ENCODE measurements at regions not wholly inside any gene's neighbourhood (a gene's known extent, or its start where the extent isn't known, plus 50 kb on each side); places are given as distances from the start of the nearest gene placed in this dataset.
A peak's percentile ranks its signal among the peaks of the same experiment; 100 is the strongest.

DNA sequence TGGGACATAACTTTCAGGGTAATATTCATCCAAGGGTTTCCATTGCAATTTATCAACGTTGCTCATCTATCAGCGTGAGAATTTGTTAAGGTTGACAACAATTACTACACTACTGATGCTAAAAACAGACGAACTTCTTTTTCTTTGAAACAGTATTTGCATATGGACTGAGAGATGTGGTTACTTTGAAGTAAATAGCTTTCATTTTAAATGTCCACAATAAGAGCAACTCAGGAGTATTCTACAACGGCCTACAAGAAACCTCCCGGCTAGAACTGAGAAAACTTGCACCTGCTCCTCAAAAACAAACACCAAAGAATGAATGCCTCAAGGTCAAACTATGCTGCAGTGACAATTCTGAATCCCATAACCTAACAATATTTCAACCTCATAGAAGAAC lies 238.4 kb downstream of the IRS2 start:
- Mint-ChIP-seq H3K36me3 (no peaks in the 10 kb centered on the region), H3K9me3 (no peaks in the 10 kb centered on the region), H3K4me3 (no peak overlapping the region), H3K27ac (no peak overlapping the region), H3K4me1 (ENCODE audit: low read depth in 2 of 2) (no peaks in the 10 kb centered on the region), H3K27me3 (peaks cover 10 to 17% of the 10 kb centered on the region in 2 donors)
- ATAC-seq: no peak
- no peak for DNase-seq (ENCODE audit: low spot score)

- no peaks in the 10 kb centered on the region for H3K36me3 Mint-ChIP-seq
- no peak overlapping the region for H3K27ac Mint-ChIP-seq
- no peak overlapping the region for H3K4me3 Mint-ChIP-seq
- no peaks in the 10 kb centered on the region for H3K9me3 Mint-ChIP-seq
- peaks cover 16 to 25% of the 10 kb centered on the region in 2 donors for H3K27me3 Mint-ChIP-seq
- DNase-seq (ENCODE audit: low spot score) (no peak), ATAC-seq (no peak)
- no peaks in the 10 kb centered on the region for H3K4me1 Mint-ChIP-seq (ENCODE audit: low read depth in 2 of 2)
These were observed 240.5 kb downstream of the IRS2 start for GRCh38 chr13:109545931-109546330.

DNA sequence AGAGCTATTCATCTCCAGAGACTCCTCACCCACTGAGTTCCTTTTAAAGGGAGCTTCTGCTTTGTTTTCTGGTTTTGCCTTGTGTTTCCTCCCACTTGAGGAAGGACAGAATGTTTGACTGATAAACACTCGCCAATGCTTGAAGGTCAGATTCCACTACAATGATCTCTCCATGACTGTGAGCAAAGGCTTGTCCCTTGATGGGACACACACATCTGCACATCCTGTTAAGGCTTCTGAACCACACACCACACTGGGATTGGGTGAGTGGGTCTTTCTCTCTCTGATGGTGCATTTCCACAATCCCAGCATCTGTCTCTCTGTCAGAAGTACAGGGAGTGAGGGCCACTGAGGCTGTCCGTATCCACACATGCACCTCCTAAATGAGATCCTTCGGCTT lies 245.3 kb downstream of the IRS2 start:
- H3K36me3 Mint-ChIP-seq: no peaks in the 10 kb centered on the region
- no peak for ATAC-seq
- H3K27ac Mint-ChIP-seq: no peak overlapping the region
- H3K4me1 Mint-ChIP-seq (ENCODE audit: low read depth in 2 of 2): no peaks in the 10 kb centered on the region
- H3K4me3 Mint-ChIP-seq: no peak overlapping the region
- no peaks in the 10 kb centered on the region for H3K9me3 Mint-ChIP-seq
- DNase-seq (ENCODE audit: low spot score): no peak
- peaks cover 17 to 32% of the 10 kb centered on the region in 2 donors for H3K27me3 Mint-ChIP-seq

GRCh38 chr13:109537584-109537983 lies 248.8 kb downstream of the IRS2 start:
- ATAC-seq: no peak
- no peaks in the 10 kb centered on the region for H3K4me1 Mint-ChIP-seq (ENCODE audit: low read depth in 2 of 2)
- H3K4me3 Mint-ChIP-seq: no peak overlapping the region
- no peaks in the 10 kb centered on the region for H3K36me3 Mint-ChIP-seq
- no peaks in the 10 kb centered on the region for H3K9me3 Mint-ChIP-seq
- DNase-seq (ENCODE audit: low spot score): no peak
- no peak overlapping the region for H3K27ac Mint-ChIP-seq
- peaks cover 16 to 35% of the 10 kb centered on the region in 2 donors for H3K27me3 Mint-ChIP-seq

DNA sequence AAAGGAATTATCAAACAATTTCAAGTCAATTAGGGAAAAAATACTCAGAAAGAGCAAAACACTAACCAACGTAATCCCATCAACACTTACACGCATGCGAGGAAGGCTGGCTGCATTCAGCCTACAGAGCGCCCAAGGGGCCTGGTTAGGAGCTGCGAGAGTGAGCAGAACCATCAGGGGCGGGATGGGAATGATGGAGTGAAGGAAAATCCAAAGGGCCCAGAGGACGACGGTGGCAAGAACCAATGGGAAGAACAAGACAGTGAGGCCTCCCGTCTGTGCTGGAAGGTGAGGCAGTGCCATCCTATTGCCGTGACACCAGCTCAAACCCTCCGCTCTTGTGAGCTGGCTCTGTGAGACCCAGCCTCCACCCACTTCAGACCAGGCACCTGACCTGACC lies 253.0 kb downstream of the IRS2 start:
- Mint-ChIP-seq H3K27me3 (peaks cover 14 to 24% of the 10 kb centered on the region in 2 donors), H3K9me3 (no peaks in the 10 kb centered on the region), H3K36me3 (no peaks in the 10 kb centered on the region), H3K4me1 (ENCODE audit: low read depth in 2 of 2) (no peaks in the 10 kb centered on the region), H3K4me3 (no peak overlapping the region), H3K27ac (no peak overlapping the region)
- peak in 1 of 2 donors; percentile 32 for ATAC-seq
- no peak for DNase-seq (ENCODE audit: low spot score)

- Mint-ChIP-seq H3K4me1 (ENCODE audit: low read depth in 2 of 2) (no peaks in the 10 kb centered on the region), H3K36me3 (no peaks in the 10 kb centered on the region), H3K4me3 (no peak overlapping the region), H3K27me3 (peaks cover 13 to 24% of the 10 kb centered on the region in 2 donors), H3K9me3 (no peaks in the 10 kb centered on the region), H3K27ac (no peak overlapping the region)
- ATAC-seq (no peak), DNase-seq (ENCODE audit: low spot score) (no peak)
These were observed 256.4 kb downstream of the IRS2 start for GRCh38 chr13:109529964-109530363.

GRCh38 chr13:109521719-109522118 lies 264.7 kb downstream of the IRS2 start:
- peaks cover 0 to 8% of the 10 kb centered on the region in 2 donors for H3K27me3 Mint-ChIP-seq
- DNase-seq (ENCODE audit: low spot score): no peak
- H3K9me3 Mint-ChIP-seq: no peaks in the 10 kb centered on the region
- no peak overlapping the region for H3K27ac Mint-ChIP-seq
- no peaks in the 10 kb centered on the region for H3K4me1 Mint-ChIP-seq (ENCODE audit: low read depth in 2 of 2)
- no peak for ATAC-seq
- H3K4me3 Mint-ChIP-seq: no peak overlapping the region
- H3K36me3 Mint-ChIP-seq: no peaks in the 10 kb centered on the region

DNA sequence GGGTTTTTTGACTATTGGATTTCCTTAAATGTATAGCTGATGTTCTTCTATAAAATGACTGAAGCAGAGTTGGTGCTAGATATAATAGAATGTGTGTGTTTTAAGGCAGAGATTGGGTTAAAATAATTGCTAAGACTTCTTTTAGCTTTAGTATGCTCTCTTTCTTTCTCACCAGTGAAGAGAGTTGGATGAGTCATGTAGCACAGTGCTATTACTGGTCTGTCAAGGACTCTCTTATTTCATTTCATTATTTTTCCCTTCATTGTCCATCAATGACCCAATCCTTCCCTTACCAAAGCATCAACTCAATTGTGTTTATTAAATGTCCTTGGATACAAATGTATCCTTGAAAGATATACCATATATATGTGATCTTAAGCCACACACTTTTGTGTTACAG lies 268.9 kb downstream of the IRS2 start:
- no peaks in the 10 kb centered on the region for H3K36me3 Mint-ChIP-seq
- DNase-seq (ENCODE audit: low spot score) (no peak), ATAC-seq (no peak)
- H3K27me3 Mint-ChIP-seq: peaks cover 0 to 9% of the 10 kb centered on the region in 2 donors
- H3K4me1 Mint-ChIP-seq (ENCODE audit: low read depth in 2 of 2): no peaks in the 10 kb centered on the region
- no peak overlapping the region for H3K4me3 Mint-ChIP-seq
- H3K9me3 Mint-ChIP-seq: peaks cover 3% of the 10 kb centered on the region
- H3K27ac Mint-ChIP-seq: no peak overlapping the region

- DNase-seq (ENCODE audit: low spot score) (no peak), ATAC-seq (no peak)
- no peak overlapping the region for H3K4me3 Mint-ChIP-seq
- H3K27ac Mint-ChIP-seq: no peak overlapping the region
- peaks cover 0 to 10% of the 10 kb centered on the region in 2 donors for H3K27me3 Mint-ChIP-seq
- H3K9me3 Mint-ChIP-seq: peaks cover 3% of the 10 kb centered on the region
- H3K4me1 Mint-ChIP-seq (ENCODE audit: low read depth in 2 of 2): no peaks in the 10 kb centered on the region
- H3K36me3 Mint-ChIP-seq: no peaks in the 10 kb centered on the region
These were observed 270.2 kb downstream of the IRS2 start for GRCh38 chr13:109516186-109516585.

DNA sequence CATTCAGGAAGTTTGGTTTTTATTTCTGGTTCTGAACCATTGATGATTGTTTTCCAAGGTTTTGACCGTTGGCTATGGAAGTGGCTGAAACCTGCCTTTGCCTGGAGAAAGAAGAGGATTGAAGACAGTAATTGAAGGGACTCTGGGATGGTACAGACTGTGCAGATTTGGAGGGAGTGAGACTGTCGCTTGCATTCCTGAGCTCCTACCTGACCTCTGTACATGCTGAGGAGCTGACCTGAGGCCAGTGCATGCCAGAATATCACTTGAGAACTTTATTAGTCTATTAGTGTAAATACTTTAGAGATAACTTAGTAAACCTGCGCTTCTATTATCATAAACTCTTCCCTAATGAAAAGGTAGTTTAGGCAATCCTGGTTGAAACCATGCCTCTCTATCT lies 276.4 kb downstream of the IRS2 start:
- ATAC-seq (no peak), DNase-seq (ENCODE audit: low spot score) (no peak)
- peaks cover 9% of the 10 kb centered on the region for H3K9me3 Mint-ChIP-seq
- no peaks in the 10 kb centered on the region for H3K4me1 Mint-ChIP-seq (ENCODE audit: low read depth in 2 of 2)
- H3K4me3 Mint-ChIP-seq: no peak overlapping the region
- H3K36me3 Mint-ChIP-seq: no peaks in the 10 kb centered on the region
- H3K27ac Mint-ChIP-seq: no peak overlapping the region
- H3K27me3 Mint-ChIP-seq: peaks cover 7 to 24% of the 10 kb centered on the region in 2 donors

- ATAC-seq (no peak), DNase-seq (ENCODE audit: low spot score) (no peak)
- Mint-ChIP-seq H3K9me3 (peaks cover 9% of the 10 kb centered on the region), H3K4me1 (ENCODE audit: low read depth in 2 of 2) (no peaks in the 10 kb centered on the region), H3K4me3 (no peak overlapping the region), H3K36me3 (no peaks in the 10 kb centered on the region), H3K27me3 (peaks cover 7 to 25% of the 10 kb centered on the region in 2 donors), H3K27ac (no peak overlapping the region)
These were observed 277.1 kb downstream of the IRS2 start for GRCh38 chr13:109509154-109509900.

DNA sequence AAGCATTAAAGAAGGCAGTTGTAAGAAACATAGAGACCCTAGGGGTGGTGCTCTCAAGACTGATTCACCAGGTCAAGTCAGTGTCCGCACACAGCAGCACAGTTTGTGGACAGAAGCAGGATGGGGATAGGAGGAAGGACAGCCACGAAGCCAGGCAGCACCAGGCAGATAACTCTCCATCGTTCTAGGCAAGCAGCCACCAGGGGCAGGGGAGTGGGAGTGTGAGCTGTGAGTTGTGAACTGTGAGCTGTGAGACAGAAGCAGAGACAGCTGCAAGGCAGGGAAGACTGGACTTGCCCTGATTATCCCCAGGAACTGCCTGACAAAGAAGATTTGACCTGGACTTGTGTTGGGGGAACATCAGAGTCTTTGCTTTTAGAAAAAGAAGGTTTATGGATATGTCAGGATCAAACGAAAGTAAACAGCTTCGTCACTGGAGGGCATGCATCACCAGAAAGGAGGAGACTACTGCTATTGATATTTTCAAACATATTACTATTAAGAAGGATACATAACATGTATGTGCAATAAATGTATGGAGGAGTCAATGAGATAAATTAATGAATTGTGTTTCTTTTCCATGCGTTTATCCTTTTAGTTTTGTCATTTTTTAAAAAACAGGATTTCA lies 286.1 kb downstream of the IRS2 start:
- Mint-ChIP-seq H3K9me3 (peaks cover 6% of the 10 kb centered on the region), H3K4me3 (no peak overlapping the region), H3K4me1 (ENCODE audit: low read depth in 2 of 2) (no peaks in the 10 kb centered on the region), H3K36me3 (no peaks in the 10 kb centered on the region), H3K27ac (no peak overlapping the region), H3K27me3 (peaks cover 0 to 22% of the 10 kb centered on the region in 2 donors)
- DNase-seq (ENCODE audit: low spot score) (no peak), ATAC-seq (peak in 1 of 2 donors; percentile 43)

DNA sequence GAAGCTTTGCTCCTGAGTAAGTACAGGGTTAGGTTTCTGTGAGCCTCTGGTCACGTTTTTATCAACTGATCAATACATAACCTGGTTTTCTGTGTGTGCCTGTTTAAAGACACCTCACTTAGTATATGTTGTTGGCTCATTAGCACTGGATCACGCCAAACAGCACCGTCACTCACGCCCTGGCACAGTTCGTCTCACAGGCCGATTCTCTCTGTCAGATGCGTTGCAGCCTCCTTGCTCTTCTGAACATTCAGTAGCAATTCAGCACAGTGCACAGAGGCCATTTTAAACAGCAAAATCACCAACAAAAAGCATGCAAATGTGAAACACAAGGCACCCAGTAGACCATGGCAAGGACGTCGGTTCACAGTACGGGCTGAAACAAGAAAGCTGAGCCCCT lies 288.5 kb downstream of the IRS2 start:
- no peaks in the 10 kb centered on the region for H3K4me1 Mint-ChIP-seq (ENCODE audit: low read depth in 2 of 2)
- no peak for DNase-seq (ENCODE audit: low spot score)
- ATAC-seq: no peak
- H3K4me3 Mint-ChIP-seq: no peak overlapping the region
- H3K36me3 Mint-ChIP-seq: no peaks in the 10 kb centered on the region
- H3K9me3 Mint-ChIP-seq: no peaks in the 10 kb centered on the region
- no peak overlapping the region for H3K27ac Mint-ChIP-seq
- peaks cover 0 to 17% of the 10 kb centered on the region in 2 donors for H3K27me3 Mint-ChIP-seq

- Mint-ChIP-seq H3K36me3 (no peaks in the 10 kb centered on the region), H3K27me3 (peaks cover 0 to 16% of the 10 kb centered on the region in 2 donors)
These were observed 290.2 kb downstream of the IRS2 start for GRCh38 chr13:109496216-109496615.

More at GRCh38 chr13:109496216-109496615, 290.2 kb downstream of the IRS2 start:
- DNase-seq (ENCODE audit: low spot score): no peak
- H3K9me3 Mint-ChIP-seq: no peaks in the 10 kb centered on the region
- H3K4me1 Mint-ChIP-seq (ENCODE audit: low read depth in 2 of 2): no peaks in the 10 kb centered on the region
- ATAC-seq: no peak
- H3K27ac Mint-ChIP-seq: no peak overlapping the region
- H3K4me3 Mint-ChIP-seq: no peak overlapping the region

All from natural killer cell treated with Interleukin-12 subunit alpha and Interleukin-12 subunit beta and Interleukin-15 and Interleukin-18, amount 100 ng/mL, for 72 hours (primary cell).